Pancreas (tissue), 10 donors: ENCODE measurements at regions not wholly inside any gene's neighbourhood (a gene's known extent, or its start where the extent isn't known, plus 50 kb on each side); places are given as distances from the start of the nearest gene placed in this dataset.

Experiments used
- ATAC-seq, 4 donors: fragments of 200-7000 bp; cut with Tn5 transposase; one replicate each; pipeline versions ENCODE4 v1.8.0 to v1.9.1; 2020; ENCODE audit warnings: mild to moderate bottlenecking in 4 of 4, moderate library complexity in 4 of 4
- DNase-seq, 6 donors: peaks; one replicate each; pipeline ENCODE4 v3.0.0-alpha.2; 2020
- FAIRE-seq: peaks from 2 replicates; lab custom pipeline; 2012; peaks lifted over from hg19 to GRCh38; lab: Jason Lieb, UNC
- H3K27ac ChIP-seq, 4 donors: fragments of 200-600 bp; sonication (generic); 1 replicate in 3 of 4; 2 replicates in 1 of 4; pipeline versions ENCODE4 v1.5.0 to v1.8.0; 2020
- H3K27me3 ChIP-seq, 4 donors: fragments of 200-600 bp; one replicate each; pipeline ENCODE4 v1.8.0; 2021
- H3K36me3 ChIP-seq, 3 donors: fragments of 200-600 bp; sonication (generic) in 1 of 3; one replicate each; pipeline versions ENCODE4 v1.5.0 to v1.8.0; 2020 to 2021
- H3K4me1 ChIP-seq, 3 donors: fragments of 200-600 bp; one replicate each; pipeline ENCODE4 v1.8.0; 2021
- H3K4me3 ChIP-seq, 4 donors: fragments of 200-600 bp; sonication (generic) in 2 of 4; one replicate each; pipeline versions ENCODE4 v1.5.0 to v1.8.0; 2020 to 2021
- H3K9me3 ChIP-seq, 4 donors: fragments of 200-600 bp; one replicate each; pipeline ENCODE4 v1.8.0; 2021
- WGBS, 2 donors: extraction: QIAGEN DNeasy Blood & Tissue Kit; methylation state at CpG; one replicate each; pipeline ENCODE4 v1.1.7; 2013; 5-methylcytosine and 5-hydroxymethylcytosine counted together
- intact Hi-C, 3 donors: fragments of 100-400 bp; cut with DNase I; formaldehyde crosslinking; loops; one replicate each; pipeline versions ENCODE4 v1.11.1 to v1.14.2; 2022
- TF ChIP-seq, protein P1 (sequence below), 4 donors: fragments of 200-600 bp; sonication (generic) in 3 of 4; IDR thresholded peaks; one replicate each; pipeline versions ENCODE4 v1.5.0 to v1.8.0; 2021; ENCODE audit warnings: antibody characterized with exemption in 4 of 4
- donor health status: healthy with polysubstance abuse.
- donor health status: DM: no; HTN: no; CAD: no; lungs with moderate emphysema.
- donor health status: DM: no; HTN: no; CAD: no.
- donor health status: control.
- donor health status: control.
- donor health status: Bipolar disorder and iron deficiency.
- donor health status: DM: yes; HTN: yes; CAD: no.
- donor health status: DM: no; HTN: no; CAD: no.
- donor health status: DM: no; HTN: no; CAD: no.
- donor health status: DM: yes; HTN: yes; CAD: no.

DNA sequence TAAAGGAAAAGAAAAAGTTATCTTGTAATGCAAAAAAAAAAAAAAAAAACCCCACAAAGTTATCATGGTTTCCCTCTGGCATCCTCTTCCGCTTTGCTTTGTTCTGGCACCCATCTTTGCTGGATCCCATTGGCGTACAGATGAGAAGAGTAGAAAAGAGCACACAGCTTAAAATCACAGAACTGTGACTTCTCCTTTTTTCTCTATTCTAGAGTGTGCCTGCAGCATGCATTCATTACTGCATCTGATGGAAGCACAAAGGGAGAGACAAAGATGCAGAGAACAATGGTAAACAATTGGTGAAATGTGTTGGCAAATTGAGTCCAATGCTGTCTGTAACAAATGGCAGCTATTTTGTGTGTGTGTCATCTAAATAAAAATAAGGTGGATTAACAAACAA is 440.8 kb upstream of the PIK3R1 start:
- Histone ChIP-seq H3K27me3 (no peaks in the 10 kb centered on the region), H3K4me1 (peaks cover 0 to 3% (median 0%) of the 10 kb centered on the region in 3 donors), H3K27ac (peak overlapping the region in 2 of 4 donors; percentile 55 to 66), H3K9me3 (no peaks in the 10 kb centered on the region), H3K36me3 (no peaks in the 10 kb centered on the region), H3K4me3 (no peak overlapping the region)
- ATAC-seq (no peak), FAIRE-seq (no peak), DNase-seq (no peak)
- 78 to 96% methylated on average over 2 of the region's 2 CpGs for WGBS, 2 donors
- TF ChIP-seq, protein P1, sequence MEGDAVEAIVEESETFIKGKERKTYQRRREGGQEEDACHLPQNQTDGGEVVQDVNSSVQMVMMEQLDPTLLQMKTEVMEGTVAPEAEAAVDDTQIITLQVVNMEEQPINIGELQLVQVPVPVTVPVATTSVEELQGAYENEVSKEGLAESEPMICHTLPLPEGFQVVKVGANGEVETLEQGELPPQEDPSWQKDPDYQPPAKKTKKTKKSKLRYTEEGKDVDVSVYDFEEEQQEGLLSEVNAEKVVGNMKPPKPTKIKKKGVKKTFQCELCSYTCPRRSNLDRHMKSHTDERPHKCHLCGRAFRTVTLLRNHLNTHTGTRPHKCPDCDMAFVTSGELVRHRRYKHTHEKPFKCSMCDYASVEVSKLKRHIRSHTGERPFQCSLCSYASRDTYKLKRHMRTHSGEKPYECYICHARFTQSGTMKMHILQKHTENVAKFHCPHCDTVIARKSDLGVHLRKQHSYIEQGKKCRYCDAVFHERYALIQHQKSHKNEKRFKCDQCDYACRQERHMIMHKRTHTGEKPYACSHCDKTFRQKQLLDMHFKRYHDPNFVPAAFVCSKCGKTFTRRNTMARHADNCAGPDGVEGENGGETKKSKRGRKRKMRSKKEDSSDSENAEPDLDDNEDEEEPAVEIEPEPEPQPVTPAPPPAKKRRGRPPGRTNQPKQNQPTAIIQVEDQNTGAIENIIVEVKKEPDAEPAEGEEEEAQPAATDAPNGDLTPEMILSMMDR (IDR thresholded peaks at IDR 0.05) = no peak
- intact Hi-C loops = no loop called here

GRCh38 chr5:67774267-67774552 is 441.3 kb upstream of the PIK3R1 start:
- Histone ChIP-seq H3K4me3 (no peak overlapping the region), H3K9me3 (no peaks in the 10 kb centered on the region), H3K36me3 (no peaks in the 10 kb centered on the region), H3K4me1 (peaks cover 0 to 3% (median 0%) of the 10 kb centered on the region in 3 donors), H3K27me3 (no peaks in the 10 kb centered on the region), H3K27ac (peak overlapping the region in 3 of 4 donors; percentile 22 to 66 (median 55))
- TF ChIP-seq, protein P1 (IDR thresholded peaks at IDR 0.05) = no peak
- FAIRE-seq (no peak), DNase-seq (no peak), ATAC-seq (peak in 2 of 4 donors; percentile 30 to 35)
- 32 to 49% methylated on average over 2 of the region's 2 CpGs for WGBS, 2 donors
- intact Hi-C loops = no loop called here

- ATAC-seq (peak; percentile 68 to 83 (median 76)), FAIRE-seq (no peak), DNase-seq (peak in 1 of 6 donors; percentile 23)
- Histone ChIP-seq H3K36me3 (no peaks in the 10 kb centered on the region), H3K9me3 (no peaks in the 10 kb centered on the region), H3K4me1 (peaks cover 0 to 3% (median 0%) of the 10 kb centered on the region in 3 donors), H3K4me3 (no peak overlapping the region), H3K27me3 (no peaks in the 10 kb centered on the region), H3K27ac (peak overlapping the region in 3 of 4 donors; percentile 22 to 66 (median 55))
- TF ChIP-seq, protein P1 (IDR thresholded peaks at IDR 0.05) = no peak
- intact Hi-C loops = no loop called here
- WGBS, 2 donors = 29 to 33% methylated on average over 3 of the region's 3 CpGs
Measured at GRCh38 chr5:67773411-67774266, 441.9 kb upstream of the PIK3R1 start.

DNA sequence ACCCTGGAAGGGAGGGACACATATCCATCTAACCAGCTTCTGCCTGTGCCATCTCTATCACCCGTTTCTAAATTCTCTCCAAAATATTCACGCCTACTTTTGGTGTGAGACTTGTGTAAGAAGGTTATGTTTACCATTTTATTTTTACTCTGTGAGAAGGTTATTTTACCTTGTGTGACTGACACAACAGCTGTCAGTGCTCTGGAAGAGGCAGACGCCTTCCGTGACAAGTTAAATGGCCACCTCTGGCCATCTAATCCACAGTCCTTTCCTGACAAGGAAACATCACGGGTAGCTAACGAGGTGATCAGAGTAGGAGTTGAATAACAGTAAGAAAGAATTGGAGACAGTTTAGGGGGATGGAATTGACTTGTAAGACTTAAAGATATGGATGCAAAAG is 443.8 kb upstream of the PIK3R1 start:
- FAIRE-seq (no peak), DNase-seq (no peak), ATAC-seq (no peak)
- Histone ChIP-seq H3K36me3 (no peaks in the 10 kb centered on the region), H3K4me1 (peaks cover 0 to 3% (median 0%) of the 10 kb centered on the region in 3 donors), H3K9me3 (no peaks in the 10 kb centered on the region), H3K27me3 (no peaks in the 10 kb centered on the region), H3K27ac (peak overlapping the region in 2 of 4 donors; percentile 48 to 65), H3K4me3 (no peak overlapping the region)
- TF ChIP-seq, protein P1 (IDR thresholded peaks at IDR 0.05) = no peak
- intact Hi-C loops = no loop called here
- 65 to 77% methylated on average over 6 of the region's 6 CpGs for WGBS, 2 donors

GRCh38 chr5:67771221-67771620 is 444.3 kb upstream of the PIK3R1 start:
- FAIRE-seq (no peak), DNase-seq (no peak), ATAC-seq (no peak)
- Histone ChIP-seq H3K4me3 (no peak overlapping the region), H3K27me3 (no peaks in the 10 kb centered on the region), H3K36me3 (no peaks in the 10 kb centered on the region), H3K27ac (peak overlapping the region in 2 of 4 donors; percentile 48 to 65), H3K9me3 (no peaks in the 10 kb centered on the region), H3K4me1 (peaks cover 0 to 3% (median 0%) of the 10 kb centered on the region in 3 donors)
- WGBS, 2 donors = 11 to 19% methylated on average over 2 of the region's 2 CpGs
- TF ChIP-seq, protein P1 (IDR thresholded peaks at IDR 0.05) = no peak
- intact Hi-C loops = no loop called here
